ENCODE measurements at regions not wholly inside any gene's neighbourhood (a gene's known extent, or its start where the extent isn't known, plus 50 kb on each side); places are given as distances from the start of the nearest gene placed in this dataset.

DNA sequence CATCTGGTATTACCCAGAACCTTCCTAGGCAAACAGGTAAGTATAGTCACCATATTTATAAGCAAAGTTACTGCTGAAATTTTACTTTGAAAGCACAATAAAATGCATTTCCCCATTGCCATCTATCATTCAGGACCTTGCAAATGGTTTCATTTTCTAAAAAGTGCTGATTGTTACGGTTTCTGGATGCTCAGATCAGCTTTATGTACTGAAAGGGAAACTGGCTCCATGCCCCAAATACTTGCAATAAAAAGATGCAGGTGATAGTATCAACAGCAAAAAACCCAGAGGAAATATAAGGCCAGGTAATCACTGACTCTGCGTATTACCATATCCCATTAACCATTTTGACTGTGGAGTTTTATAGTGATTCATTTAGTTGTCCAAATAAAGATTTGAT lies 1150.7 kb upstream of the CRIM1 start:
- TF ChIP-seq, protein P1, sequence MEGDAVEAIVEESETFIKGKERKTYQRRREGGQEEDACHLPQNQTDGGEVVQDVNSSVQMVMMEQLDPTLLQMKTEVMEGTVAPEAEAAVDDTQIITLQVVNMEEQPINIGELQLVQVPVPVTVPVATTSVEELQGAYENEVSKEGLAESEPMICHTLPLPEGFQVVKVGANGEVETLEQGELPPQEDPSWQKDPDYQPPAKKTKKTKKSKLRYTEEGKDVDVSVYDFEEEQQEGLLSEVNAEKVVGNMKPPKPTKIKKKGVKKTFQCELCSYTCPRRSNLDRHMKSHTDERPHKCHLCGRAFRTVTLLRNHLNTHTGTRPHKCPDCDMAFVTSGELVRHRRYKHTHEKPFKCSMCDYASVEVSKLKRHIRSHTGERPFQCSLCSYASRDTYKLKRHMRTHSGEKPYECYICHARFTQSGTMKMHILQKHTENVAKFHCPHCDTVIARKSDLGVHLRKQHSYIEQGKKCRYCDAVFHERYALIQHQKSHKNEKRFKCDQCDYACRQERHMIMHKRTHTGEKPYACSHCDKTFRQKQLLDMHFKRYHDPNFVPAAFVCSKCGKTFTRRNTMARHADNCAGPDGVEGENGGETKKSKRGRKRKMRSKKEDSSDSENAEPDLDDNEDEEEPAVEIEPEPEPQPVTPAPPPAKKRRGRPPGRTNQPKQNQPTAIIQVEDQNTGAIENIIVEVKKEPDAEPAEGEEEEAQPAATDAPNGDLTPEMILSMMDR (IDR thresholded peaks at IDR 0.05; ENCODE audit: low read depth, low read length): no peak
- TF ChIP-seq EZH2phosphoT487 (IDR thresholded peaks at IDR 0.05; ENCODE audit: low read depth): no peak
- Histone ChIP-seq H3K79me2 (ENCODE audit: low read length) (no peaks in the 10 kb centered on the region), H3K9ac (ENCODE audit: low read length) (no peak overlapping the region), H3K9me3 (ENCODE audit: insufficient read depth, low read length) (no peaks in the 10 kb centered on the region), H3K4me3 (ENCODE audit: low read length) (no peak overlapping the region), H3K27ac (ENCODE audit: low read length) (no peak overlapping the region), H3K27me3 (ENCODE audit: low read depth, low read length) (no peaks in the 10 kb centered on the region), H3K36me3 (replicated peaks; ENCODE audit: low read depth, low read length) (no peaks in the 10 kb centered on the region), H3K4me2 (ENCODE audit: low read length) (no peak overlapping the region), H3K4me1 (ENCODE audit: low read length) (no peaks in the 10 kb centered on the region), H2AFZ (ENCODE audit: low read depth, low read length) (no peak overlapping the region), H4K20me1 (ENCODE audit: insufficient read depth, low read length) (no peaks in the 10 kb centered on the region)

DNA sequence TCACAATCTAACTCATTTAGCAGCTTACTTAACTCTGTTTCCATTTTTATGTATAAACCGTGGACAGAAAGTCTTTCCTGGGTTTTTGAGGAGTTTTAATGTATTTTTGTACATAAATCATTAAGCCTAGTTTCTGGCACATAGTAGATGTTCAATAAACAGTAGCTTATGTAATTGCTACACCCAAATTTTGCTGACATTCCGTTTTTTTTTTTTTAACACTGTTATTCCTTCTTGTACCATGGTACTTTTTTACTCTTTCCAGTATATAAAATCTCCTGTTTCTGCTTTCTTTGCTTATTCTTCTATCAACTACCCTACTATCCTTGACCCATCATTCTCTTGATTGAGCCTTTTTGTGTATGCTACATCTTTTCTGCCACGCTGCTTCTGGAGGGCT lies 1151.3 kb upstream of the CRIM1 start:
- Histone ChIP-seq H2AFZ (ENCODE audit: low read depth, low read length) (no peak overlapping the region), H3K4me2 (ENCODE audit: low read length) (no peak overlapping the region), H4K20me1 (ENCODE audit: insufficient read depth, low read length) (no peaks in the 10 kb centered on the region), H3K9me3 (ENCODE audit: insufficient read depth, low read length) (no peaks in the 10 kb centered on the region), H3K36me3 (replicated peaks; ENCODE audit: low read depth, low read length) (no peaks in the 10 kb centered on the region), H3K27me3 (ENCODE audit: low read depth, low read length) (no peaks in the 10 kb centered on the region), H3K4me1 (ENCODE audit: low read length) (no peaks in the 10 kb centered on the region), H3K9ac (ENCODE audit: low read length) (no peak overlapping the region), H3K79me2 (ENCODE audit: low read length) (no peaks in the 10 kb centered on the region), H3K4me3 (ENCODE audit: low read length) (no peak overlapping the region), H3K27ac (ENCODE audit: low read length) (no peak overlapping the region)
- TF ChIP-seq, protein P1 (IDR thresholded peaks at IDR 0.05; ENCODE audit: low read depth, low read length): no peak
- TF ChIP-seq EZH2phosphoT487 (IDR thresholded peaks at IDR 0.05; ENCODE audit: low read depth): no peak

DNA sequence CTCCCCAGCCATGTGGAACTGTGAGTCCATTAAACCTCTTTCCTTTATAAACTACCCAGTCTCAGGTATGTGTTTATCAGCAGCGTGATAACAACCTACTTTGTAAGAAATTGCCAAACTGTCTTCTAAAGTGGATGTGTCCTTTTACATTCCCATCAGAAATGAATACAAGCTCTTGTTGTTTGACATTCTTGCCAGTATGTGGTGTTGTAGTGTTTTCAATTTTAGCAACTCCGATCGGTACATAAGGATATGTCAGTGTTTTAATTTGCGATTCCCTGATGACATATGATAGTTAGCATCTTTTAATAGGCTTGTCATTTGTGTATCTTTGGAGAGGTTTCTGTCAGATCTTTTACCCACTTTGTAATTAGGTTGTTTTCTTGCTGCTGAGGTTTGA lies 1156.3 kb upstream of the CRIM1 start:
- TF ChIP-seq, protein P1 (IDR thresholded peaks at IDR 0.05; ENCODE audit: low read depth, low read length): no peak
- no peak for TF ChIP-seq EZH2phosphoT487 (IDR thresholded peaks at IDR 0.05; ENCODE audit: low read depth)
- no peaks in the 10 kb centered on the region for H3K9me3 ChIP-seq (ENCODE audit: insufficient read depth, low read length)
- H3K27ac ChIP-seq (ENCODE audit: low read length): no peak overlapping the region
- H3K27me3 ChIP-seq (ENCODE audit: low read depth, low read length): no peaks in the 10 kb centered on the region
- no peak overlapping the region for H3K4me3 ChIP-seq (ENCODE audit: low read length)
- H2AFZ ChIP-seq (ENCODE audit: low read depth, low read length): no peak overlapping the region
- no peaks in the 10 kb centered on the region for H3K79me2 ChIP-seq (ENCODE audit: low read length)
- H3K36me3 ChIP-seq (replicated peaks; ENCODE audit: low read depth, low read length): no peaks in the 10 kb centered on the region
- H3K4me2 ChIP-seq (ENCODE audit: low read length): no peak overlapping the region
- no peaks in the 10 kb centered on the region for H3K4me1 ChIP-seq (ENCODE audit: low read length)
- H3K9ac ChIP-seq (ENCODE audit: low read length): no peak overlapping the region
- H4K20me1 ChIP-seq (ENCODE audit: insufficient read depth, low read length): no peaks in the 10 kb centered on the region

DNA sequence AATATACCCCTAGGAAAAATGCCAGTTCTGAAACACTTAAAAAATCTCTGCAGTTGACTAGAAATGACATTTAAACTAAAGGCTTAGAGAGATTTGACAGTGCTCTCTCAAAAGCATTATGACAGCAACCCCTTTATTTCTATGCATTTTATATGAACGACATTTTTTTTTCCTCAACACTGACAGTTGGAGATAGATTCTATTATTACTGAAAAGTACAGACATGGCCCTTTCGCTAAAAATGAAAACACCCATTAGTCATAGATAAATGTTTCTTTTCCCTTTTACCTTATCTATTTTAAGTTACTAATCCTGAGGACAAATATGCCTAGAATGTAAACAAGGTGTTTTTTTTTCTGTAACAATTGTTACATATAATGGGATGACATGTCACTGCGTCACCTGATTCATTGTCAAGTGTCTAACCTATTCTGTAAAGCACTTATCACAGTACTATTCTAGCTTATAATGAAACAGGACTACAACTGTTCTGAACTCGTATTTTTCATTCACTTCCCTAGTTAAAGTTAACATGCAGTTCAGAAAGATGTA lies 1169.6 kb upstream of the CRIM1 start:
- Histone ChIP-seq H3K4me1 (ENCODE audit: low read length) (no peaks in the 10 kb centered on the region), H3K4me3 (ENCODE audit: low read length) (no peak overlapping the region), H3K27me3 (ENCODE audit: low read depth, low read length) (no peaks in the 10 kb centered on the region), H3K4me2 (ENCODE audit: low read length) (no peak overlapping the region), H2AFZ (ENCODE audit: low read depth, low read length) (no peak overlapping the region), H3K27ac (ENCODE audit: low read length) (no peak overlapping the region), H3K79me2 (ENCODE audit: low read length) (no peaks in the 10 kb centered on the region), H3K9ac (ENCODE audit: low read length) (no peak overlapping the region), H4K20me1 (ENCODE audit: insufficient read depth, low read length) (no peaks in the 10 kb centered on the region), H3K36me3 (replicated peaks; ENCODE audit: low read depth, low read length) (no peaks in the 10 kb centered on the region), H3K9me3 (ENCODE audit: insufficient read depth, low read length) (no peaks in the 10 kb centered on the region)
- no peak for TF ChIP-seq EZH2phosphoT487 (IDR thresholded peaks at IDR 0.05; ENCODE audit: low read depth)
- TF ChIP-seq, protein P1 (IDR thresholded peaks at IDR 0.05; ENCODE audit: low read depth, low read length): no peak

Data from OCI-LY3 (cell line).